GM12891 (cell line): ENCODE measurements at regions not wholly inside any gene's neighbourhood (a gene's known extent, or its start where the extent isn't known, plus 50 kb on each side); places are given as distances from the start of the nearest gene placed in this dataset.

ENCODE experiments used
- POLR2A ChIP-seq: IDR thresholded peaks from 2 replicates; pipeline ENCODE4 v1.6.1; 2011; ENCODE audit warnings: low read depth, low read length, control low read depth
- POLR2AphosphoS5 ChIP-seq: IDR thresholded peaks from 2 replicates; pipeline ENCODE4 v1.6.1; 2011; ENCODE audit warnings: low read depth, low read length, control low read depth

GRCh38 chr22:27312966-27313855, 488.3 kb downstream of the MN1 start:
- TF ChIP-seq POLR2AphosphoS5, result no peak
- TF ChIP-seq POLR2A, result no peak
